GM10248 (cell line): ENCODE measurements at regions not wholly inside any gene's neighbourhood (a gene's known extent, or its start where the extent isn't known, plus 50 kb on each side); places are given as distances from the start of the nearest gene placed in this dataset.
"Not testable (repeated sequence)": the region's sequence is repeated elsewhere in the genome, so short reads cannot be mapped to it uniquely, and the experiment has no call there.

Experiments used
- CTCF ChIA-PET: fragments of 300-600 bp; sonication (Branson Sonifier 250); formaldehyde crosslinking; extraction: SDS; loops from one replicate; lab custom pipeline; 2021; ENCODE audit warnings: antibody characterized with exemption; lab: Yijun Ruan, JAX
- POLR2A ChIA-PET: fragments of 350-650 bp; sonication (Branson Sonifier 250); formaldehyde crosslinking; extraction: SDS; loops from one replicate; lab custom pipeline; 2020; ENCODE audit warnings: antibody characterized with exemption; lab: Yijun Ruan, JAX
- DNase-seq: peaks from one replicate; pipeline ENCODE4 v3.0.0; 2012; ENCODE audit errors: extremely low spot score
- TF ChIP-seq, protein P1 (sequence below): IDR thresholded peaks from 2 replicates; pipeline ENCODE4 v1.5.1; 2012; ENCODE audit warnings: mild to moderate bottlenecking, low read depth; ENCODE audit errors: extremely low read depth, missing control alignments, control extremely low read depth

- POLR2A ChIA-PET = no interaction called here
Observed at GRCh38 chr6:9233226-9233625, 797.9 kb upstream of the SLC35B3 start.

DNA sequence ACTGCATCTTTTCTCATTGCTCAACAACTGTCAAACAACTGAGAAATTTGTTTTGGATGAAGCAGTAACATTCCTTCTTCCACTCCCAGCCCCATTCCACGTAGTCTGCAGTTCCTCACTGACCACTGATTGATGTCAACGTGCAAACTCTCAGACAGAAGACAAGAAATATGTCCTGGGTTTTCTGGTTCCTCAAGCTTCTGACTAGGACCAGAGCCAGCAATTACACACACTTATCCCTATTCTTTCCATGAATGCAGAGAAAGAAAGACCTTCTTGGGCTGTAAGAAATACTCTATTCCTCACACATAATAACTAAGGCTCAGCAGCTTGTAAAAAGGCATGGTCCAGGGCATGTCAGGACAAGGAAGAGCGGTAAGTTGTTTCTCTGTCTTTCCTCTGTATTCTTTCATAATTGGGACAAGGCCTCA lies 790.1 kb upstream of the SLC35B3 start:
- TF ChIP-seq, protein P1, sequence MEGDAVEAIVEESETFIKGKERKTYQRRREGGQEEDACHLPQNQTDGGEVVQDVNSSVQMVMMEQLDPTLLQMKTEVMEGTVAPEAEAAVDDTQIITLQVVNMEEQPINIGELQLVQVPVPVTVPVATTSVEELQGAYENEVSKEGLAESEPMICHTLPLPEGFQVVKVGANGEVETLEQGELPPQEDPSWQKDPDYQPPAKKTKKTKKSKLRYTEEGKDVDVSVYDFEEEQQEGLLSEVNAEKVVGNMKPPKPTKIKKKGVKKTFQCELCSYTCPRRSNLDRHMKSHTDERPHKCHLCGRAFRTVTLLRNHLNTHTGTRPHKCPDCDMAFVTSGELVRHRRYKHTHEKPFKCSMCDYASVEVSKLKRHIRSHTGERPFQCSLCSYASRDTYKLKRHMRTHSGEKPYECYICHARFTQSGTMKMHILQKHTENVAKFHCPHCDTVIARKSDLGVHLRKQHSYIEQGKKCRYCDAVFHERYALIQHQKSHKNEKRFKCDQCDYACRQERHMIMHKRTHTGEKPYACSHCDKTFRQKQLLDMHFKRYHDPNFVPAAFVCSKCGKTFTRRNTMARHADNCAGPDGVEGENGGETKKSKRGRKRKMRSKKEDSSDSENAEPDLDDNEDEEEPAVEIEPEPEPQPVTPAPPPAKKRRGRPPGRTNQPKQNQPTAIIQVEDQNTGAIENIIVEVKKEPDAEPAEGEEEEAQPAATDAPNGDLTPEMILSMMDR = no peak
- no peak for DNase-seq
- POLR2A ChIA-PET = no interaction called here
- CTCF ChIA-PET = no interaction called here

More at GRCh38 chr6:9233226-9233625, 797.9 kb upstream of the SLC35B3 start:
- DNase-seq = no peak
- TF ChIP-seq, protein P1 = no peak
- CTCF ChIA-PET = interaction anchor here (1.4 kb wide), 1 partner anchor 22 kb away, joined by 3 read pairs; no protein-coding TSS in a partner anchor

DNA sequence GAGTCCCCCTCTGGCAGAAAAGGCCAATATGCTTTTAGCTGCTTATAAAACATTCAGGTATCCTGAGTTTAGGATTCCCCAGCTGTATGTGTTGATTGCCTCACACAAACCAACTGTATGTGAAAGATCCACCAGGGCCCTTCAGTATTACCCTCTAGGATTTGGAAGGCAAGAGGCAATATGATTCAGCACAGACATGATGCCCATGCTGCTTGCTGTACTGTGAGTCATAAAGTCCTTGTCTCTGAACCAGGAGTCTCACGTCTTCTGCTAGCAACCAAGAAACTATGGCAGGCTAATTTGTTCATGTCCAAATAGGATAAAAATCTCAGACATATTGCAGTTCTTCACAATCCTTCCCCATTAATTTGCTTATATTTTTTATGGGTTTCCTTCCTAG lies 789.2 kb upstream of the SLC35B3 start:
- DNase-seq = no peak
- TF ChIP-seq, protein P1 = no peak
- POLR2A ChIA-PET = no interaction called here
- CTCF ChIA-PET = no interaction called here

DNA sequence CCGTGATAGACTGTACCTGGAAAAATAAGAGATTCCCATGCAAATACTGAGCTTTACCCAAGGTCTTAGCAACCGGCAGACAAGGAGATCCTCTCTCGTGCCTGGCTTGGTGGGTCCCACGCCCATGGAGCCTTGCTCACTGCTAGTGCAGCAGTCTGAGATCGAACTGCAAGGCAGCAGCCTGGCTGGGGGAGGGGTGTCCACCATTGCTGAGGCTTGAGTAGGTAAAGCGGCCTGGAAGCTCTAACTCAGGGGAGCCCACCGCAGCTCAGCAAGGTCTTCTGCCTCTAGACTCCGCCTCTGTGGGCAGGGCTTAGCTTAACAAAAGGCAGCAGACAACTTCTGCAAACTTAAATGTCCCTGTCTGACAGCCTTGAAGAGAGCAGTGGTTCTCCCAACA lies 778.4 kb upstream of the SLC35B3 start:
- CTCF ChIA-PET = interaction anchor here (1.3 kb wide), 1 partner anchor 9 kb away, joined by 5 read pairs; no protein-coding TSS in a partner anchor
- POLR2A ChIA-PET, DNase-seq: not testable (repeated sequence)

GRCh38 chr6:9208966-9209365 lies 773.6 kb upstream of the SLC35B3 start:
- ChIA-PET POLR2A (no interaction called here), CTCF (interaction anchor here (1.2 kb wide), 1 partner anchor 12 kb away, joined by 3 read pairs; no protein-coding TSS in a partner anchor)
- DNase-seq = no peak
- TF ChIP-seq, protein P1 = no peak

DNA sequence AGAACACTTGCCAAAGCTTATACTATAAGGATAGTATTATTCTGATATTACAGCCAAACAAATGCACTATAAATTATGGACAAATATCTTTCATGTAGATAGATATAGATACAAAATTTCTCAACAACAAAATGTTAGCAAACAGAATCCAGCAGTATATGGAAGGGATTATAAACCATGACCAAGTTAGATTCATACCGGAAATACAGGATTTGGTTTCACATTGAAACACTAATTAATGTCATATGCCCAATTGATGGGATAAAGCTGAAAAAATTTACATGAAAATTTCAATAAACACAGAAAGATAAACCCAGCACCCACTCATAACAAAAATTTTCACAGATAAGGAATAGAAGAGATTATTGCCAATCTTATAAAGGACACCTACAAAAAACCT lies 770.3 kb upstream of the SLC35B3 start:
- DNase-seq = no peak
- ChIA-PET CTCF (no interaction called here), POLR2A (no interaction called here)
- TF ChIP-seq, protein P1 = no peak

GRCh38 chr6:9204171-9204570 lies 768.8 kb upstream of the SLC35B3 start:
- ChIA-PET POLR2A (no interaction called here), CTCF (interaction anchor here (1.7 kb wide), 1 partner anchor 10 kb away, joined by 5 read pairs; no protein-coding TSS in a partner anchor)
- TF ChIP-seq, protein P1 = no peak
- no peak for DNase-seq
